ENCODE measurements at regions not wholly inside any gene's neighbourhood (a gene's known extent, or its start where the extent isn't known, plus 50 kb on each side); places are given as distances from the start of the nearest gene placed in this dataset.

GRCh38 chr6:44528716-44529115, 141.2 kb downstream of the CDC5L start:
- Histone ChIP-seq H3K9me3 (no peaks in the 10 kb centered on the region), H3K27ac (no peak overlapping the region), H3K36me3 (no peaks in the 10 kb centered on the region), H3K4me1 (ENCODE audit: control insufficient read depth in 1 of 2, insufficient read depth in 1 of 2, low read depth in 1 of 2, low read length in 1 of 2) (no peaks in the 10 kb centered on the region), H3K4me3 (ENCODE audit: low read depth in 1 of 2, low read length in 1 of 2) (no peak overlapping the region), H3K27me3 (peaks cover 19% of the 10 kb centered on the region)
- no peak for TF ChIP-seq CTCF (IDR thresholded peaks at IDR 0.05)

GRCh38 chr6:44529146-44529905, 141.8 kb downstream of the CDC5L start:
- Histone ChIP-seq H3K9me3 (no peaks in the 10 kb centered on the region), H3K4me1 (ENCODE audit: control insufficient read depth in 1 of 2, insufficient read depth in 1 of 2, low read depth in 1 of 2, low read length in 1 of 2) (no peaks in the 10 kb centered on the region), H3K27ac (no peak overlapping the region), H3K4me3 (ENCODE audit: low read depth in 1 of 2, low read length in 1 of 2) (no peak overlapping the region), H3K27me3 (peaks cover 19% of the 10 kb centered on the region), H3K36me3 (no peaks in the 10 kb centered on the region)
- TF ChIP-seq CTCF (IDR thresholded peaks at IDR 0.05): no peak

- Histone ChIP-seq H3K4me1 (ENCODE audit: control insufficient read depth in 1 of 2, insufficient read depth in 1 of 2, low read depth in 1 of 2, low read length in 1 of 2) (no peaks in the 10 kb centered on the region), H3K27ac (no peak overlapping the region), H3K9me3 (no peaks in the 10 kb centered on the region), H3K27me3 (peaks cover 10% of the 10 kb centered on the region), H3K4me3 (ENCODE audit: low read depth in 1 of 2, low read length in 1 of 2) (no peak overlapping the region), H3K36me3 (no peaks in the 10 kb centered on the region)
- TF ChIP-seq CTCF (IDR thresholded peaks at IDR 0.05): no peak
Observed at GRCh38 chr6:44530209-44530909, 142.9 kb downstream of the CDC5L start.

DNA sequence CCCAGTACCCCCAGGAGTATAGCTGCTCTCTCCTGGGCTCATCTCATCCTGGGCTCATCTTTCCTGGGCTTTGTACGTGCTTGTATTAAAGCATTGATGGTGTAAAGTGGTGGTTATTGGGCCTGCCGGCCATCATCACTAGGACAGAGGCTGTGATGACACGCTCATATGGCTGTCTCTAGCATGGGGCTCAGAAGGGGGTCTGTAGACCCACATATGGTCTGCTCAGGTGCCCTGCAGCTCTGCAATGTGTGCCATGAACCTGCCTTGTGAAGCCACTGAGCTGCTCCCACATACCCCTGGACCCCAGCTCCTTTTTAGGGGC, 143.4 kb downstream of the CDC5L start:
- Histone ChIP-seq H3K9me3 (no peaks in the 10 kb centered on the region), H3K4me3 (ENCODE audit: low read depth in 1 of 2, low read length in 1 of 2) (no peak overlapping the region), H3K27ac (no peak overlapping the region), H3K36me3 (no peaks in the 10 kb centered on the region), H3K27me3 (peaks cover 9% of the 10 kb centered on the region), H3K4me1 (ENCODE audit: control insufficient read depth in 1 of 2, insufficient read depth in 1 of 2, low read depth in 1 of 2, low read length in 1 of 2) (no peaks in the 10 kb centered on the region)
- TF ChIP-seq CTCF (IDR thresholded peaks at IDR 0.05): no peak

GRCh38 chr6:44531442-44532015, 144.0 kb downstream of the CDC5L start:
- no peak overlapping the region for H3K4me3 ChIP-seq (ENCODE audit: low read depth in 1 of 2, low read length in 1 of 2)
- H3K9me3 ChIP-seq: no peaks in the 10 kb centered on the region
- H3K27me3 ChIP-seq: peaks cover 9% of the 10 kb centered on the region
- no peak overlapping the region for H3K27ac ChIP-seq
- H3K4me1 ChIP-seq (ENCODE audit: control insufficient read depth in 1 of 2, insufficient read depth in 1 of 2, low read depth in 1 of 2, low read length in 1 of 2): no peaks in the 10 kb centered on the region
- H3K36me3 ChIP-seq: no peaks in the 10 kb centered on the region
- TF ChIP-seq CTCF (IDR thresholded peaks at IDR 0.05): no peak
